Suppressor macrophage (primary cell): ENCODE measurements at regions not wholly inside any gene's neighbourhood (a gene's known extent, or its start where the extent isn't known, plus 50 kb on each side); places are given as distances from the start of the nearest gene placed in this dataset.
A peak's percentile ranks its signal among the peaks of the same experiment; 100 is the strongest.
"Not testable (repeated sequence)": the region's sequence is repeated elsewhere in the genome, so short reads cannot be mapped to it uniquely, and the experiment has no call there.

Experiments used
- DNase-seq, 4 experiments: peaks; one replicate each; pipeline ENCODE4 v3.0.0-alpha.2; 2020 to 2022

DNA sequence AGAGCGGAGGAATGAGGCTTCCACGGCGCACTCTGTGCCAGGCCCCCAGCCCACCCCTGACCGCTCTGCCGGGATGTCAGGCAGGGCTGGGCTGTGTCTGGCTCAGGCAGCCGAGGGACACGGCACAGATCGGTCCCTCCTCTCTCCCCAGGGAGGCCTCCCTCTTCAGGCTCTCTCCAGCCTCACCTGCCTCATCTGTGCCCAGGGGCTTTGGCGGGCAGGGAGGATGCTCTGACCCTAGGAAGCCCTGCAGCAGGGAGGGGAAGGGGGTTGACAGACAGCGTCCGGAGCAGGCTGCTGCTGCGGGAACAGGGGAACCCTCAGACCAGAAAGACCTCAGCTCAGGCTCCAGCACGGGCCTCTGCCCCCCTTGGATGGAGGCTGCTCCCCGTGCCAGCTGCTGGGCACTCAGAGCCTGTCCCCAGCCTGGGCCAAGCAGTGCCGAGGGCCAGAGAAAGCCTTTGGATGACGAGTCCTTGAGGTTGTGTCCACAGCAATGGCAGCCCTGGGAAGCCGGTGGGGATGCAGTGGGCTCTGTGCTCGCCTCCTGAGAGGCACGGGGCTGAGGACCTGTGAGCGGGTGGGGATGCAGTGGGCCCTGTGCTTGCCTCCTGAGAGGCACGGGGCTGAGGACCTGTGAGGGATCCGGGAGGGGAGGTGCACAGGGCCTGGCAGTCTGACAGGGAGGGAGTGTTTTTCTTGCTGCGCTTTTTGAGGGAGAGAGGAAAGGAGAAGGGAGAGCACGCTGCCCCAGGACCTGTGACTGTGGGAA is 66.9 kb downstream of the FOXL3 start:
- no peak for DNase-seq

- DNase-seq = no peak
These were observed 67.7 kb downstream of the FOXL3 start for GRCh38 chr7:357531-358209.

DNA sequence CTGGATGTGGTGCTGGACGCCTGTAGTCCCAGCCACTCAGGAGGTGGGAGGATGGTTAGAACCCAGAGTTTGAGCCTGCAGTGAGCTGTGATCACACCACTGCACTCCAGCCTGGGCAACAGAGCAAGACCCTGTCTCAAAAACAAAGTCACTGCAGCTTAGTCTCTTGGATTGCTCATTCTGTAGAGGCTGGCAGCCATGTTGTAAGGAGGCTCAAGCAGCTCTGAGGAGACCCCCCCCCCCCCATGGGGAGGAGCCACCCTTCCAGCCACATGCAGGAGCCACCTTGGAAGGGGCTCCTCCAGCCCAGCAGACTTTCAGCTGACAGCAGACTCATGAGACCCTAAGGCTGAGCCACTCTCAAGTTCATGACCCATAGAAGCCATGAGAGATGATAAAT is 68.4 kb downstream of the FOXL3 start:
- no peak for DNase-seq

DNA sequence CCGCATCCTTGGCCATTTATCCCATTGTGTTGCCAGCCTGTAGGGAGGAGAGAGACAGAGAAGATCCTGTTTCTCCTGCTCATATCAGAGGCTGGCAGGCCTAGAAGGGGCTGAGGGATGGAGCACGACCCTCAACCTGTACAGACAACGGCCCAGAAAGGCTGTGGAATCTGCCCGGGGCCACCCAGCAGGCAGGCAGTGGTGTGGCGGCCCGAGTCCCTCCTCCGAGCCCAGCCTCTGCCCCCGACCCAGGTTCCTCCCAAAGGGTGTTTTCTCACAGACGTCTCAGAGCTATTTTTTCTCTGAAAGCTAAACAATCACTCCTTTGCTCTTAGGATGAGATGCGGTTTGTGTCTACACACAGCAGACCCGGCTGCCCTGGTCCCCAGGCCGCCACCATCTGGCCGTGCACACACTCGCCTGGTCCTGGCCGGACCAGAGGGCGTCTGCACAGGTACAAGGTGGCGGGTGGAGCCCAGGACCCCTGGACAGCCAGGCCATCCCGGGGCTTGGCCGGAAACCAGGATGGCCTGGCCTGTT is 69.3 kb downstream of the FOXL3 start:
- DNase-seq = no peak

DNA sequence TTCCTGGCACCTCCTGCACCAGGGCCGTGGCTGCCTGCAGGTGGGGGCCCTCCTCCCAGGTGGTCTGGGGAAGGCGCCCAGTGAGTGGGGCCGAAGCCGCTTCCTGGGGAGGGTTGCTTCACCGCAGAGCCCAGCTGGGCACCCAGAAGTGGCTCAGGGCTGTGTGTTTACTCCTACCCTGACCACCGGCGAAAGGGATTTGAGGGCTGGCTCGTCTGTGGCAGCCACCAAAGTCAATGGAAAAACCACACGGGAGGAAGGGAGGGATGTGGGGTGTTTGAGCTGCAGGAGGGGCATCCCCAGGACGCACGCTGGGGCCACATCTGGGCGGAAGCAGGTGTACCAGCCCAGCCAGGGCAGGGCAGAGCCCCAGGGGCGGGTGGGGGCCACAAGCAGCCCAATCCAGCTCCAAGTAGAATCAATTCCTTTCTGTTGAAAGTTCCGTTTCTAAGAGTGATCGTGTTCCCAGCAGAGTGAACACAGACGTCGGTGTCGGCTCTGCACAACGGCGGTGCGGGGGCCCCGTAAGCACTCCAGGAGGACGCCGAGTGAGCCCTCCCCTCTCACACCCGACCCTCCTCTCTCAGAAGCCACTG is 69.9 kb downstream of the FOXL3 start:
- DNase-seq = no peak

- no peak for DNase-seq
These were observed 70.6 kb downstream of the FOXL3 start for GRCh38 chr7:360454-361100.

DNA sequence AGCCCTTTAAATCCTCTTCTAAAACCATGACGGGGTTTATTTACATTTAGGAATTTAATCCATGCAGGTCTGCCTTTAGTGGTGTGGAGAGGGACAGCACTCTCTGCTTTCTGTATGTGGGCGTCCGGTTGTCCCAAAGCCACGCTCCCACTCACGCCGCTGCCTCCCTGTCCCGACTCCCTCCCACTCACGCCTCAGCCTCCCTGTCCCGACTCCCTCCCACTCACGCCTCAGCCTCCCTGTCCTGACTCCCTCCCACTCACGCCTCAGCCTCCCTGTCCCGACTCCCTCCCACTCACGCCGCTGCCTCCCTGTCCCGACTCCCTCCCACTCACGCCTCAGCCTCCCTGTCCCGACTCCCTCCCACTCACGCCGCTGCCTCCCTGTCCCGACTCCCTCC is 71.2 kb downstream of the FOXL3 start:
- DNase-seq = not testable (repeated sequence)

DNA sequence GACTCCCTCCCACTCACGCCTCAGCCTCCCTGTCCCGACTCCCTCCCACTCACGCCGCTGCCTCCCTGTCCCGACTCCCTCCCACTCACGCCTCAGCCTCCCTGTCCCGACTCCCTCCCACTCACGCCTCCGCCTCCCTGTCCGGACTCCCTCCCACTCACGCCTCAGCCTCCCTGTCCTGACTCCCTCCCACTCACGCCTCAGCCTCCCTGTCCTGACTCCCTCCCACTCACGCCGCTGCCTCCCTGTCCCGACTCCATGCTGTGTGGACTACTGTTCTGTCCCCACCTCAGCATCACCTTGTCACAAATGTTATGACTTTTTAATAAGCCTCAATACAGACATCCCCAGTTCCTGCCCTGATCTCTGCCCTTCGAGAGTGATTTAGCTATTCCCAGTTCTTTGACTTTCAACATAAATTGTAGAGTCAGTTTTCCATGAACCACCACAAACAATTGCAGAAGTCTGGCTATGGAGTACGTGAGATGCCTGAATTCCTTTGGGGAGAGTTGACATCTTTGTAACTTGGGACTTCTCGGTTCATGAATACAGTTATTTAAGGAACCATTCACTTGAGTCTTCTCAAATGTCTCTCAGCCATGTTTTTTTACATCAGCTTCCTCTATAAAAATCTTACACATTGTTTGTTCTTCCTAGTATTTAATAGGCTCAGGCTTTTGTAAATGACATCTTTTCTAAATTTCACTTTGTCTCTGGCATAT is 71.9 kb downstream of the FOXL3 start:
- DNase-seq = peak in 2 of 4 experiments; percentile 28 to 32

- DNase-seq = peak; percentile 6 to 47 (median 32)
These were observed 72.6 kb downstream of the FOXL3 start for GRCh38 chr7:362402-363096.

- no peak for DNase-seq
These were observed 73.7 kb downstream of the FOXL3 start for GRCh38 chr7:363626-364025.

- no peak for DNase-seq
These were observed 74.6 kb downstream of the FOXL3 start for GRCh38 chr7:364536-364935.

GRCh38 chr7:365593-365992 is 75.6 kb downstream of the FOXL3 start:
- no peak for DNase-seq

- peak; percentile 56 to 76 (median 66) for DNase-seq
These were observed 76.3 kb downstream of the FOXL3 start for GRCh38 chr7:366161-366803.

DNA sequence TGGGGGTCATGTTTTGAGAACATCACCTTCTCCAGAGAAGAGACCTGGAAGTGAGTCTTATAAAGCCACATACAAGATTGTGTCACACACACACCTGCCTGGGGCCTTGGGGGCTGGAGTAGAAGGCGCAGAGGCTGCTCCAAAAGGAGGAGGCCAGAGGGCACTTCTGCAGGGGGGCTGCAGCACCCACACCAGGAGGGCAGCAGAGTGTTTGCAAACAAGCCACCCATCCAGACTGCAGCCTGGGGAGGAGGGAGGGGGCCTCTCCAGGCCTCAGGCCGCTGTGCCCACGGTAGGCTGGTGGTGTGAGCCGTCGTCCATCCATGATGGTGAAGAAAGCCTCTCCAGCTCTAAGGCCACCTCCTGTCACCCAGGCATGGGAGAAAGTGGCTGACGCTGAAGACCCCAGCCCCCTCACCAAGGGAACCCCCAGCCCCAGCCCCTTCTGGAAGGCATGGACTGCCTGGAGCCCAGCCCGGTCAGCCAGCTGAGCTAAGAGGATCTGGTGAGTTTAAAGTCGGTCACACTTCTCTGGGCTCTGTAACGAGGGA is 77.5 kb downstream of the FOXL3 start:
- no peak for DNase-seq

DNA sequence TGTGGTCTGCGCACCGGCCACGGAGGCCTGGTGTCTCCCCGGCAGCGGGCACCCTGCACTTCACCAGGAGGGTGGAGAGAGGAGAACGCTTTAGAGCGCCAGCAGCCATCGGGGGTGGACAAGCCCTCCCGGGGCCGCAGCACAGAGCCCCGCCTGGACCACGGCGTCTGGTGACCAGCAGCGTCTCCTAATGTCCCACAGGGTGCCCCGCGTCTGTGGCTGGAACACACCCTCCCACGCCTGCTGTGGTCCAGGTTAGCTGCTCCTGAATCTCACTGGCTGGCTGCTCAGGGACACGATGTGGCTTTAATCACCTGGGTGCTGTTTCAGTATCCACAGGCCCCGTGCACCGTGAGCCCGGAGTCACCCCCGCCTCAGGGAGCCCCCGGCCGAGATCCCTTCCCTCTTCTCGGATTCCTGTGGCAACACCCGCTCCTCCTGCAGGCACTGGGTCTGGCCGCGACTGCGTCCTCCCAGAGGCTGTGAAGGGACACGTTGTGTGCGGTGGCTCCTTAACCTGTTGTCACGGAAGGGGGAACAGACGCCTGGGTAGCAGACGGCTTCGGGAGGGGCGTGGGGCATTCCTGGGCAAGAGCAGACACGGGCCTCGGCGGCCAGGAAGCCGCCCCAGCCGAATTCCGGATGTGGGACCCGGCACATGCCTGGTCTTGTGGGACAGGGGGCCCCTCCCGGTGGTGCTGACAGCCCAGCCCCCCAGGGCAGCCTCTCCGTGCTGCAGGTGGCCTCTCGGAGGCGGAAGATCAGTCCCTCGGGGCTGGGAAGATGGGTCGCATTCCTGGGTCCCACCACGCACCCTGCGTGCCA is 78.9 kb downstream of the FOXL3 start:
- no peak for DNase-seq

GRCh38 chr7:369476-370258 is 79.7 kb downstream of the FOXL3 start:
- no peak for DNase-seq

- DNase-seq = no peak
These were observed 80.3 kb downstream of the FOXL3 start for GRCh38 chr7:370259-370625.

DNA sequence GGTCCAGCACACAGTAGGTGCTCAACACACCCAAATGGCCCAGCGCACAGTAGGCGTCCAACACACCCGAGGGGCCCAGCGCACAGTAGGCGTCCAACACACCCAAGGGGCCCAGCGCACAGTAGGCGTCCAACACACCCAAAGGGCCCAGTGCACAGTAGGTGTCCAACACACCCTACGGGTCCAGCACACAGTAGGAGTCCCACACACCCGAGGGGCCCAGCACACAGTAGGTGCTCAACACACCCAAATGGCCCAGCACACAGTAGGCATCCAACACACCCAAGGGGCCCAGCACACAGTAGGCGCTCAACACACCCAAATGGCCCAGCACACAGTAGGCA is 80.8 kb downstream of the FOXL3 start:
- no peak for DNase-seq

DNA sequence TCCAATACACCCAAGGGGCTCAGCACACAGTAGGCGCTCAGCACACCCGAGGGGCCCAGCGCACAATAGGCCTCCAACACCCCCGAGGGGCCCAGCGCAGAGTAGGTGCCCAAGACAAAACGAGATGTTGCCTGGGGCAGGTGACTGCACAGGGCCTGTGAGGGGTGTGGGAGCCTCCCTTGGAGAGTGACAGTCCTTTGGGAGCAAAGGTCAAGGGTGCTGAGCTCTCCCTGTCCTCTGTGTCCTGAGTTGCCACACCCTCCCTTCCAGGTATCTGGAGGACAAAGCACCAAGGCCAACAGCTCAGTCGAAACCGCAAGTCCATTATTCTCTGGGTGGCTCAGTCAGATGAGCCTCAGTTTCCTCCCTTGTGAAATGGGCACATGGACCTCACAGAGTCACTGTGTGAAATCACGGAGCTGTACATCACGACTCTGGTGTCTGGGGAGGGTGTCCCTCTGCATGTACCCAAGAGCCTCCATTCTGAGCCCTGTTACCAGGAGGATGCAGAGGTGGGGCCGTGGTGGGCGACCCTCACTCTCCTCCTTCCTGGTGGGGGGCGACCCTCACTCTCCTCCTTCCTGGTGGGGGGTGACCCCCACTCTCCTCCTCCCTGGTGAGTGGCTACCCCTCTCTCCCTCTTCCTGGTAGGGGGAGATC is 81.3 kb downstream of the FOXL3 start:
- no peak for DNase-seq
